ENCODE measurements at regions not wholly inside any gene's neighbourhood (a gene's known extent, or its start where the extent isn't known, plus 50 kb on each side); places are given as distances from the start of the nearest gene placed in this dataset.

DNA sequence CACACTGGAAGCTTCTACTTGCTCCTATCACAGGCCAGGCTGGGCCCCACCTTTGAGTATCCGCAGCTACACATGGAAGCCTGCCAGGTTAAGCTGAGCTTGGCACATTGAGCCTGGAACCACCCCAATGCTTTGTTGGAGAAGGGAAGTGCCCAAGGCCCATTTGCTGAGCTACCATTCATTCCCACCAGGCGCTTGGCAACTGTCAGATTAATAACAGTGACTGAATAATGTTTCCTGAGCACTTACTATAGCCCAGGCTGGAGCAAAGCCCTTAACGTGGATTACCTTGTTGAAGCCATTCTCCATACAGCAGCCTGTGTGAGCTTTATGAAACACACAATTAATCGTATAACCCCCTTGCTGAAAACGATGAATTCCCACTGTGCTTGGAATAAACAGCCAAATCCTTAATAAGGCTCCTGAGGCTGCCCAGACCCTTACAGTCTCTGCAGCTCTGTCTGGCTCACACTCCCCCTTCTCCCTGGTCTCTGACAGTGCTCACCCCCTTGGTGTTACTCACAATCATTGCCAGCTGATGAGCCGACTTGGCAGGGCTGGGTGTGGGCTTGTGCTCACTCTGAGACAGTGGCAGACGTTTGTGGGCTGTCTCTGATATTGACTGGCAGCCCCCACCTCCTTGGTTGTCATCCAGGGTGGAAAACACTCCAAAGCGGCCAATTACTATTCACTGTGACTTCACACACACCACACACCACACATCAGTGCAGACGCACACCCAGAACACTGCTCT is 357.1 kb downstream of the MAFB start:
- ChIA-PET POLR2A (ENCODE audit: partially characterized antibody) (no interaction called here), CTCF (ENCODE audit: partially characterized antibody) (interaction anchor here (0.6 to 1.2 kb wide), 3 partner anchors 26 to 1053 kb away, joined by 3 read pairs; no protein-coding TSS in a partner anchor)
- Histone ChIP-seq H4K91ac (replicated peaks; ENCODE audit: insufficient read length, low read length) (no peak overlapping the region), H3K14ac (ENCODE audit: insufficient read length) (no peak overlapping the region), H3K9me3 (ENCODE audit: insufficient read depth in 2 of 2, low read depth in 1 of 2, low read length in 1 of 2) (no peaks in the 10 kb centered on the region), H3K4ac (replicated peaks; ENCODE audit: insufficient read length, low read depth, low read length) (no peak overlapping the region), H3K23ac (ENCODE audit: insufficient read length) (no peak overlapping the region), H2BK5ac (ENCODE audit: low read depth, low read length) (peak overlapping the region; percentile 45; the same call in 1 of the 2 replicates), H3K36me3 (ENCODE audit: control insufficient read depth in 2 of 4, insufficient read depth in 4 of 4, low read length in 3 of 4) (no peaks in the 10 kb centered on the region), H2AFZ (ENCODE audit: low read length) (no peak overlapping the region), H3K9ac (replicated peaks in 1 of 4; ENCODE audit: extremely low read depth in 1 of 4, low read depth in 3 of 4, low read length in 3 of 4) (no peak overlapping the region), H3K79me2 (ENCODE audit: control insufficient read depth in 1 of 2, insufficient read depth in 2 of 2, low read length in 2 of 2) (no peaks in the 10 kb centered on the region), H3K27me3 (replicated peaks in 1 of 4; ENCODE audit: control insufficient read depth in 3 of 4, extremely low read depth in 1 of 4, insufficient read depth in 3 of 4, low read length in 3 of 4) (no peaks in the 10 kb centered on the region), H4K20me1 (replicated peaks in 1 of 2; ENCODE audit: control insufficient read depth in 1 of 2, insufficient read depth in 2 of 2, low read length in 2 of 2) (no peaks in the 10 kb centered on the region), H3K4me3 (ENCODE audit: extremely low read depth in 1 of 4, insufficient read depth in 2 of 4, low read depth in 3 of 4, low read length in 4 of 4) (no peak overlapping the region), H2AK5ac (ENCODE audit: low read depth, low read length) (no peak overlapping the region), H2BK12ac (ENCODE audit: low read depth, low read length) (no peak overlapping the region), H3K4me2 (ENCODE audit: insufficient read depth in 1 of 2, low read depth in 2 of 2, low read length in 2 of 2) (no peak overlapping the region), H2BK15ac (ENCODE audit: low read length) (no peak overlapping the region), H3K56ac (replicated peaks; ENCODE audit: insufficient read length, low read depth, low read length) (no peak overlapping the region), H3K18ac (ENCODE audit: extremely low read depth, low read length) (no peak overlapping the region), H4K5ac (ENCODE audit: insufficient read length, low read depth, low read length) (no peak overlapping the region), H4K8ac (ENCODE audit: extremely low read depth, insufficient read depth, low read length) (no peak overlapping the region), H2BK120ac (replicated peaks; ENCODE audit: low read depth, low read length) (no peak overlapping the region), H2BK20ac (ENCODE audit: low read length) (no peak overlapping the region), H3K23me2 (ENCODE audit: low read depth, low read length) (no peaks in the 10 kb centered on the region), H3K79me1 (ENCODE audit: low read depth, low read length) (no peaks in the 10 kb centered on the region), H3K27ac (ENCODE audit: low read depth, low read length) (no peak overlapping the region), H3K4me1 (replicated peaks in 1 of 4; ENCODE audit: control insufficient read depth in 3 of 4, insufficient read depth in 4 of 4, low read length in 3 of 4) (no peaks in the 10 kb centered on the region)
- 87% methylated on average over 9 of the region's 9 CpGs; no CpG with 5 or more reads in 1 of the 2 experiments for WGBS, 2 experiments (ENCODE audit: extremely low coverage in 1 of 2, insufficient coverage in 1 of 2, insufficient read length in 1 of 2, insufficient replicate concordance in 2 of 2, low coverage in 1 of 2, low lambda C conversion rate in 2 of 2, missing lambda C conversion rate in 1 of 2)
- FAIRE-seq, result no peak
- DNase-seq (ENCODE audit: low read depth in 1 of 2, low spot score in 2 of 2), result no peak
- TF ChIP-seq SAP30 (IDR thresholded peaks at IDR 0.05; ENCODE audit: insufficient read depth, insufficient replicate concordance, low read length) (no peak), PHF8 (conservative IDR thresholded peaks at IDR 0.05; ENCODE audit: low read depth, low read length) (no peak), EP300 (IDR thresholded peaks at IDR 0.05; ENCODE audit: borderline replicate concordance in 1 of 2, low read depth in 2 of 2, low read length in 2 of 2) (no peak), RFX5 (IDR thresholded peaks at IDR 0.05; ENCODE audit: borderline replicate concordance, low read depth, low read length) (no peak), GTF2F1 (IDR thresholded peaks at IDR 0.05; ENCODE audit: borderline replicate concordance, low read depth, low read length) (no peak), JUN (IDR thresholded peaks at IDR 0.05; ENCODE audit: low read depth, low read length) (no peak), NRF1 (IDR thresholded peaks at IDR 0.05; ENCODE audit: low read depth, low read length) (no peak), E2F6 (IDR thresholded peaks at IDR 0.05) (no peak), YY1 (IDR thresholded peaks at IDR 0.05; ENCODE audit: low read depth, low read length) (no peak)
- TF ChIP-seq, protein P1, sequence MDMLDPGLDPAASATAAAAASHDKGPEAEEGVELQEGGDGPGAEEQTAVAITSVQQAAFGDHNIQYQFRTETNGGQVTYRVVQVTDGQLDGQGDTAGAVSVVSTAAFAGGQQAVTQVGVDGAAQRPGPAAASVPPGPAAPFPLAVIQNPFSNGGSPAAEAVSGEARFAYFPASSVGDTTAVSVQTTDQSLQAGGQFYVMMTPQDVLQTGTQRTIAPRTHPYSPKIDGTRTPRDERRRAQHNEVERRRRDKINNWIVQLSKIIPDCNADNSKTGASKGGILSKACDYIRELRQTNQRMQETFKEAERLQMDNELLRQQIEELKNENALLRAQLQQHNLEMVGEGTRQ (IDR thresholded peaks at IDR 0.05; ENCODE audit: low read length), result no peak
